GM12878 (cell line): ENCODE measurements at regions not wholly inside any gene's neighbourhood (a gene's known extent, or its start where the extent isn't known, plus 50 kb on each side); places are given as distances from the start of the nearest gene placed in this dataset.

ENCODE experiments used
- ATAC-seq: fragments of 200-7000 bp; cut with Tn5 transposase; 3 replicates; pipeline ENCODE4 v1.9.1; 2020; ENCODE audit warnings: mild to moderate bottlenecking, moderate library complexity
- BruUV-seq: library from RNA; stranded (reverse); fragments of 400-500 nt; replicated peaks from 2 replicates; lab custom pipeline; 2021; lab: Mats Ljungman, UMichigan
- CTCF ChIA-PET: fragments of 300-600 bp; sonication (Branson Sonifier 250); formaldehyde crosslinking; extraction: SDS; loops from one replicate; lab custom pipeline; 2021; ENCODE audit warnings: inconsistent platforms; lab: Yijun Ruan, JAX
- POLR2A ChIA-PET: fragments of 350-600 bp; formaldehyde crosslinking; extraction: SDS; loops from one replicate; lab custom pipeline; 2021; ENCODE audit warnings: inconsistent platforms; lab: Charles Lee
- RAD21 ChIA-PET: fragments of 300-600 bp; sonication (Branson Sonifier 250); formaldehyde crosslinking; loops from one replicate; lab custom pipeline; 2023; ENCODE audit warnings: antibody characterized with exemption; ENCODE audit not compliant: unreplicated experiment; lab: Charles Lee
- SMC1A ChIA-PET: fragments of 300-600 bp; sonication (Branson Sonifier 250); formaldehyde crosslinking; loops from one replicate; lab custom pipeline; 2023; ENCODE audit not compliant: unreplicated experiment, uncharacterized antibody; lab: Charles Lee
- DNase-seq: peaks from one replicate; pipeline ENCODE4 v3.0.0-alpha.2; 2011; ENCODE audit warnings: low read depth, low spot score
- FAIRE-seq: peaks from 3 replicates; lab custom pipeline; 2011; peaks lifted over from hg19 to GRCh38; lab: Jason Lieb, UNC
- H2AFZ ChIP-seq: 2 replicates; pipeline ENCODE4 v1.6.0; 2011; ENCODE audit warnings: low read depth, low read length, control low read depth; ENCODE audit not compliant: control insufficient read depth
- H3K27ac ChIP-seq: 2 replicates; pipeline ENCODE4 v1.5.1; 2011; ENCODE audit warnings: control low read depth; ENCODE audit not compliant: control insufficient read depth, insufficient read depth
- H3K27me3 ChIP-seq, 2 experiments: replicated peaks in 1 of 2; 2 replicates each; pipeline versions ENCODE4 v1.6.0 to v1.6.1; 2011; ENCODE audit warnings: low read length in 1 of 2; ENCODE audit not compliant: control insufficient read depth in 2 of 2, insufficient read depth in 2 of 2
- H3K36me3 ChIP-seq, 2 experiments: 2 replicates each; pipeline ENCODE4 v1.5.1; 2011; ENCODE audit warnings: low read length in 1 of 2; ENCODE audit not compliant: control insufficient read depth in 2 of 2, insufficient read depth in 2 of 2
- H3K4me1 ChIP-seq: 2 replicates; pipeline ENCODE4 v1.6.1; 2011; ENCODE audit warnings: mild to moderate bottlenecking, low read length, moderate library complexity, mixed read lengths; ENCODE audit not compliant: control insufficient read depth, insufficient read depth
- H3K4me2 ChIP-seq: 2 replicates; pipeline ENCODE4 v1.6.0; 2011; ENCODE audit warnings: control low read depth; ENCODE audit not compliant: control insufficient read depth, insufficient read depth
- H3K4me3 ChIP-seq: fragments of 200-600 bp; sonication (generic); 2 replicates; pipeline ENCODE4 v1.5.1; 2016
- H3K79me2 ChIP-seq: 2 replicates; pipeline ENCODE4 v1.6.0; 2011; ENCODE audit warnings: low read length; ENCODE audit not compliant: control insufficient read depth, insufficient read depth
- H3K9ac ChIP-seq: 2 replicates; pipeline ENCODE4 v1.8.0; 2011; ENCODE audit warnings: low read length, control low read depth, mixed read lengths; ENCODE audit not compliant: control insufficient read depth, insufficient read depth
- H3K9me3 ChIP-seq: replicated peaks from 3 replicates; pipeline ENCODE4 v1.5.1; 2011; ENCODE audit warnings: mild to moderate bottlenecking, low read length; ENCODE audit not compliant: control insufficient read depth, insufficient read depth
- H4K20me1 ChIP-seq: 2 replicates; pipeline ENCODE4 v1.6.0; 2011; ENCODE audit not compliant: control insufficient read depth, insufficient read depth
- BCL3 ChIP-seq: IDR thresholded peaks from 2 replicates; pipeline ENCODE4 v1.6.1; 2011; ENCODE audit warnings: borderline replicate concordance, low read depth, mild to moderate bottlenecking, moderate library complexity, low read length; ENCODE audit not compliant: insufficient read depth, poor library complexity, severe bottlenecking
- BMI1 ChIP-seq: fragments of 450-650 bp; IDR thresholded peaks from 2 replicates; pipeline ENCODE4 v1.6.1; 2016; ENCODE audit warnings: mild to moderate bottlenecking, moderate library complexity, borderline replicate concordance
- EED ChIP-seq: sonication (generic); IDR thresholded peaks from 2 replicates; pipeline ENCODE4 v1.6.1; 2016; ENCODE audit warnings: antibody characterized with exemption, low read depth
- LARP7 ChIP-seq: fragments of 450-650 bp; IDR thresholded peaks from 2 replicates; pipeline ENCODE4 v1.6.1; 2017; ENCODE audit warnings: mild to moderate bottlenecking
- MEF2B ChIP-seq: fragments of 450-650 bp; IDR thresholded peaks from 2 replicates; pipeline ENCODE4 v1.6.1; 2018; ENCODE audit warnings: mild to moderate bottlenecking, moderate library complexity; ENCODE audit not compliant: partially characterized antibody, poor library complexity, severe bottlenecking
- NR2C2 ChIP-seq: IDR thresholded peaks from 2 replicates; pipeline ENCODE4 v1.6.1; 2011; ENCODE audit warnings: borderline replicate concordance, low read depth; ENCODE audit not compliant: control insufficient read depth, insufficient read length
- PRDM15 ChIP-seq: fragments of 450-650 bp; formaldehyde crosslinking; IDR thresholded peaks from 2 replicates; pipeline ENCODE4 v1.4.0; 2020; ENCODE audit warnings: mild to moderate bottlenecking, moderate library complexity
- RBBP5 ChIP-seq: fragments of 200-600 bp; sonication (generic); conservative IDR thresholded peaks from 2 replicates; pipeline ENCODE4 v1.6.1; 2016
- SIX5 ChIP-seq: IDR thresholded peaks from 2 replicates; pipeline ENCODE4 v1.6.1; 2011; ENCODE audit warnings: mild to moderate bottlenecking, low read depth, low read length, moderate library complexity; ENCODE audit not compliant: severe bottlenecking
- SMAD5 ChIP-seq: IDR thresholded peaks from 2 replicates; pipeline ENCODE4 v1.6.1; 2016; ENCODE audit warnings: antibody characterized with exemption, low read depth
- SMC3 ChIP-seq: IDR thresholded peaks from 2 replicates; pipeline ENCODE4 v1.6.1; 2011; ENCODE audit warnings: low read length, improper control_type of control experiment, borderline replicate concordance
- STAT1 ChIP-seq: fragments of 450-650 bp; conservative IDR thresholded peaks from 2 replicates; pipeline ENCODE4 v1.6.1; 2014; ENCODE audit warnings: antibody characterized with exemption, mild to moderate bottlenecking
- YY1 ChIP-seq: IDR thresholded peaks from 2 replicates; pipeline ENCODE4 v1.6.1; 2011; ENCODE audit warnings: low read depth, mild to moderate bottlenecking, low read length
- ZBTB4 ChIP-seq: fragments of 450-650 bp; formaldehyde crosslinking; IDR thresholded peaks from 2 replicates; pipeline ENCODE4 v1.4.0; 2022; ENCODE audit warnings: mild to moderate bottlenecking, moderate library complexity
- ZNF207 ChIP-seq: fragments of 450-650 bp; IDR thresholded peaks from 2 replicates; pipeline ENCODE4 v1.6.1; 2014; ENCODE audit warnings: antibody characterized with exemption, mild to moderate bottlenecking, borderline replicate concordance
- ZSCAN29 ChIP-seq: fragments of 450-650 bp; IDR thresholded peaks from 2 replicates; pipeline ENCODE4 v1.6.1; 2017; ENCODE audit warnings: mild to moderate bottlenecking, moderate library complexity
- WGBS: methylation state at CpG from one replicate; pipeline ENCODE4 v1.1.6; 2016; ENCODE audit warnings: low lambda C conversion rate; ENCODE audit not compliant: insufficient replicate concordance, insufficient coverage; ENCODE audit errors: missing lambda C conversion rate; 5-methylcytosine and 5-hydroxymethylcytosine counted together
- in situ Hi-C: fragments of 300-500 bp; cut with MboI; formaldehyde crosslinking; loops from 9 replicates; pipeline ENCODE4 v1.14.3; 2018; ENCODE audit warnings: mixed read lengths
- intact Hi-C: fragments of 100-400 bp; cut with micrococcal nuclease; formaldehyde crosslinking; loops from one replicate; pipeline ENCODE4 v1.14.2; 2022; ENCODE audit not compliant: unreplicated experiment

DNA sequence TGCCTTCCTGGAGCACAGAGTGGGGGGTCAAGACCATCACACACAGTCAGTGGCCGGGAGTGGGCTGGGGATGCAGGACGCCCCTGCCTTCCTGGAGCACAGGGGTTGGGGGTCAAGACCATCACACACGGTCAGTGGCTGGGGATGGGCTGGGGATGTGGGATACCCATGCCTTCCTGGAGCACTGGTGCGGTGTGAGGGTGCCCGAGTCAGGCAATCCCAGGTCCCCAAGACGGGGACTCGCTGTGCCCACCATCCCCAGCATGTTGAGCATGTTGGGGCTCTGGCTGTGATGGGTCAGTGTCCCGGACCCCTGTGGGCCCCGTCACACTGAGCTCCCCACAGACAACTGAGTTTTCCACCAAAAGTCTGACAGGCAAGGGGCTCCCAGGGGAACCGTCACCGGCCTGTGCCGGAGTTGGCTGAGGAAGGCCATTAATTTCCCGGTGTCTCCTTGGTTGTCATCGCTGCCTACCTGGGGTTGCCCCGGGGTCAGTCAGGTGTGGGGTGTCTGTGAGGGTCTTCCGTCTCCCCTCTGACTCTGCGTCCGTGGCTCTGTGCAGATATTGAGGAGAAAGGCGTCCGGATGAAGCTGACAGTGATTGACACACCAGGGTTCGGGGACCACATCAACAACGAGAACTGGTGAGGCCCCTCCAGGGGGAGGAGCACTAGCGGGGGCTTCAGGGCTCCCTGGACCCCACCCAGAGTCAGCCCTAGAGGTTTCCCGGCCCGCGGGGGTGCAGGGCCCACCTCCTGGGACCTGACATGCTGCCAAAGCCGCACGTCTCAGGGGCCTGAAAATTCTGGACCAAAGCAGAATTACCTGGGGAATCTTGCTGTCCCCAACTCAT lies 347.1 kb downstream of the SEC14L1 start:
- Histone ChIP-seq H3K4me3 (no peak overlapping the region), H3K27ac (no peak overlapping the region), H4K20me1 (no peaks in the 10 kb centered on the region; the same call in 1 of the 2 replicates), H3K79me2 (peaks cover 19% of the 10 kb centered on the region), H3K4me1 (peaks cover 12% of the 10 kb centered on the region), H3K36me3 (peaks cover 23 to 76% of the 10 kb centered on the region in 2 experiments), H2AFZ (no peak overlapping the region), H3K9ac (no peak overlapping the region), H3K27me3 (no peaks in the 10 kb centered on the region), H3K4me2 (no peak overlapping the region), H3K9me3 (no peaks in the 10 kb centered on the region; the same call in 2 of the 3 replicates)
- in situ Hi-C loops, result no loop called here
- 88% methylated on average over 28 of the region's 28 CpGs for WGBS
- DNase-seq (no peak), ATAC-seq (no peak), FAIRE-seq (no peak)
- no TSS peak for BruUV-seq
- intact Hi-C loops, result no loop called here
- ChIA-PET CTCF (no interaction called here), POLR2A (no interaction called here), SMC1A (no interaction called here), RAD21 (no interaction called here)
- TF ChIP-seq NR2C2 (no peak), SMAD5 (no peak), EED (no peak), SMC3 (no peak), ZSCAN29 (no peak), ZBTB4 (CRISPR knock-in tag) (no peak), MEF2B (no peak), STAT1 (no peak), PRDM15 (CRISPR knock-in tag) (no peak), LARP7 (no peak), SIX5 (no peak), BMI1 (no peak), YY1 (no peak), RBBP5 (no peak), BCL3 (no peak), ZNF207 (no peak)
